Inflammatory macrophage treated with lipopolysaccharide for 1 hour (primary cell): ENCODE measurements at regions not wholly inside any gene's neighbourhood (a gene's known extent, or its start where the extent isn't known, plus 50 kb on each side); places are given as distances from the start of the nearest gene placed in this dataset.
"Not testable (repeated sequence)": the region's sequence is repeated elsewhere in the genome, so short reads cannot be mapped to it uniquely, and the experiment has no call there.

Experiments used
- DNase-seq, 2 donors: peaks; one replicate each; pipeline ENCODE4 v3.0.0-alpha.2; 2020 to 2022

DNA sequence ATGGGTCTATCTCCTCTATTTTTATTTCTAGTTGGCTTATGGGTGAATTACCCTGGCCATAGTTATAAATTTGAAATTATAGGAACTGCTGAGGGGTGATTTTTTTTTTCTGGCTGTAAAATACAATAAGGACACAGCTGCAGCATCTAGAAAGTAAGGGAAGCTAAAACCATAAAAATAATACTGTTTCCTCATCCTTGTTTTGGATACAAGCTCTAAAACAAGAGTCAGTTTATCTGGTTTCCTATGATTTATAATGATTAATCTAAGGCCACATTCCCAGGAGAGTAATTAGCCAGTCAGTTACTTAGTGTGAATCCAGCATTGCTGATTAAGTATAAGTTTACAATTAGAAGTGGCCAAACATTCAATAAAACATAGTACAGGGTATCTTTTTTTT, 219.1 kb upstream of the NBEA start:
- no peak for DNase-seq

DNA sequence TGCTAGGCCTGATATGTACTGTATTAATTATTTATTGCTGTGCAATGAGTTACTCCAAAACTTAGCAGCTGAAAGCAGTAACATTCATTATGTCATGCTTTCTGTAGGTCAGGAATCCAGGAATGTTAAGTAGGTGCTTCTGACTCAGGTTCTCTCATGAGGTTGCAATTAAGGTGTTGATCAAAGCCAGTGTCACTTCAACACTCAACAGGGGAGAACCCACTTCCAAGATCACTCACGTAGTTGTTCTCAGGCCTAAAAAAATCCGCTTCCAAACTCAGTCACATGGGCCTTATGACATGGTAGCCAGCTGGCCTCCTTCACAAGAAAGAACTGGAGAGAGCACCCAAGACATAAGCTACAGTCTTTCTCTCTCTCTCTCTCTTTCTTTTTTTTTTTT, 211.1 kb upstream of the NBEA start:
- no peak for DNase-seq

DNA sequence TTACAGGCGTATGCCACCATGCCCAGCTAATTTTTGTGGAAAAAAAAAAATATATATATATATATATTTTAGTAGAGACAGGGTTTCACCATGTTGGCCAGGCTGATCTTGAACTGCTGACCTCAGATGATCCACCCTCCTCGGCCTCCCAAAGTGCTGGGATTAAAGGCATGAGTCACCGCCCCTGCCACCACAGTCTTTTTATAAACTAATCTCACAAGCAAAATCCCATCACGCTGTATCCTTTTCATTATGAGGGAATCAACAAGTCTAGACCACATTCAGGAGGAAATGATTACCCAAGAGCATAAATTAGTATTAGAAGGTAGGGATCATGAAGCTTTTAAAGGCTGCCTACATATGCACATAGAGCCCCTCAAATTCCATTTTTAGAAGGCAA, 210.6 kb upstream of the NBEA start:
- no peak for DNase-seq

DNA sequence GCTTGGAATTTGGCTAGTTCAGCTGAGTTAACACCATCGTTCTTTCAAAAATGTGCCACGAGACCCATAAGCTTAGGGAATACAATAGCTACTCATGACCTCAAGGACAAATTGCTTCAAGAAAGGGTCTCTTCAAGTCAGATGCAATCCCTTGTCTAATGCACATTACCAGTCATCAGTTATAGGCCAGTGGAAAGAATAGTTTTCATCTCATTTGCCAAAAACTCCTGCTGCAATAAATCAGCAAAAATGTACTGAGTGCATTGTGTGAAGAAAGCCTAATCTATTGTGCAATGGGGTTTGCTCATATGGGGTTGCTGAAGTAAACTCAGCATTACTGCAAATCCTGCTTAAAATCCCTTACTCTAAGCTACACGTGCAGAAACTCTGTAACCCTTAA, 208.3 kb upstream of the NBEA start:
- DNase-seq: no peak

DNA sequence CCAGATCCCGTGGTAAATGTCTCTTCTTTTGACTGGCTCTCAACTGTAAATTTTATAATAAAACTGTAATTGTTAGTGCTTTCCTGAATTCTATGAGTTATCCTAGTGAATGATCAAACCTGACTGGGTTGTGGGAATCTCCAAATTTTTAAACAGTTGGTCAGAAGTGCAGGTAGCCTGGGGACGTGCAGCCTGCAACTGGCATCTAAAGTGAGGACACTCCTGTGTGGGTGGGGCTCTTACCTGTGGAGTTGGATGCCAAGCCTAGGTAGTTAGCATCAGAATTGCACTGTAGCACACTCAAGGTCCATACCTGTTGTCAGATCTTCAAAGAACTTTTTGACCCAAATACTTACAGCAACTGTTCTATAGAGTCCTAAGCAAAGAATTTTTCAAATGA, 207.1 kb upstream of the NBEA start:
- DNase-seq: no peak

DNA sequence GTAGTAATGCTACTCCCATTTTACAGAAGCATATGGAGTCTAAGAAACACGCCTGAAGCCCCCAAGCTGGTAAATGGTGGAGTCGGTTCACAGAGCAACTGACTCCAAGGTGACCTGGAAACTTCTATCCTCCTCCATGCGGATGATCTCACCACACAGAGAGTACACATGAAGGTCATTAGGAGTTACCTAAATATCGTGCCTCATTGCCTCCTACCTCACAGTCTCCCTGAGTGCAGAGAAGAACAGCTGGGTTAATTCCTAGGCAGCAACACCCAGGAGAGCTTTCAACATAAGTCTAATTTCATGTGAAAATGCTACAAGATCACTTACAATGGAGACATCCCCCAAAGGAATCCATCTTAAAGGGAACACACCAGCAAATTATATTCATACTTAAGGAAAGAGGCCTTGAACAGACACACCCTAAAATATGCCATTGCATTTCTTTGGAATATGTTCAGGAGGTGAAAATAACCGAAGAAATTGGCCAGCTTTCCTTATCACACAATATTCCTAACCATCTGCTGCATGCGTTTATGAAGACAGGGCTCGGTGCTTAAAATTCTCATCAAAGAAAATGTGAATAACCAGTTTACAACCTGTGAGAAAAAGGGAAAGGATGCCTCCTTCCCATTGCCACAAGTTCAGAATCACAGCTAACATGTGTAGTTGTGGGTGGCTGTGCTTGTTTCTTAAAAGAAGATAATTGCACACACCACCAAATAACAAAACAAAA, 203.6 kb upstream of the NBEA start:
- DNase-seq: no peak

DNA sequence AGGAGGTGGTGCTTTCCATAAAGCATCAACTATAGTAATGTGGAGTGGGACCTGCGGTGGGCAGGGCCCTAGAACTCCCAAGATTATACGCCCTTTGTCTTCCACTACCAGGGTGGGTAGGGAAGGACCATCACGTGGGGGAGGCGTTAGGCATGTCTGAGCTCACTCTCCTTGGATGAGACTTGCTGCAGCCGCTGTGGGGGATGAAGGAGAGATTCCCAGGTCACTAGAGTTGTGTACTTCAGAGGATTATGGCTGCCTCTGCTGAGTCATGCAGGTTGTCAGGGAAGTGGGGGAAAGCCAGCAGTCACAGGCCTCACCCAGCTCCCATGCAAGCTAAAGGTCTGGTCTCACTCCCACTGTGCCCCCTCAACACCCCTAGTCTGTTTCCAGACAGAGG, 195.0 kb upstream of the NBEA start:
- DNase-seq: not testable (repeated sequence)

DNA sequence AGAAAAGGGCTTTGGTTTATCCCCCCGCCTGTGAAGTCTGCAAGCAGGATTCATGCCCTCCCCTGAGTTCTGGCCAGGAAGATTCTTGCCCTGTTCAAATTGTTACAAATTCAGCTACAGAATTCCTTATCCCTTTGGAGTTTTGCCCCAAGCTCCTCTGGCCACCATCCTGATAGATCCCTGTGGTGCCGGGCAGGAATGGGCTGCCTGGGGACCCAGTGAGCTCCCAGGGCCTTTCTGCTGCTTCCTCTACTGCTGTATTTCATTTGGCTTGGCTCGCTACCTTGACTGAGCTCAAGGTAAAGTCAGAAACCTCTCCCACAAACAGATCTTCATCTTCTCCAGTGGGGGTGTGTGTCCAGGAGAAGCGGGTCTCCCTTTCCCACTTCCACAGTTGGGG, 194.6 kb upstream of the NBEA start:
- DNase-seq: no peak

DNA sequence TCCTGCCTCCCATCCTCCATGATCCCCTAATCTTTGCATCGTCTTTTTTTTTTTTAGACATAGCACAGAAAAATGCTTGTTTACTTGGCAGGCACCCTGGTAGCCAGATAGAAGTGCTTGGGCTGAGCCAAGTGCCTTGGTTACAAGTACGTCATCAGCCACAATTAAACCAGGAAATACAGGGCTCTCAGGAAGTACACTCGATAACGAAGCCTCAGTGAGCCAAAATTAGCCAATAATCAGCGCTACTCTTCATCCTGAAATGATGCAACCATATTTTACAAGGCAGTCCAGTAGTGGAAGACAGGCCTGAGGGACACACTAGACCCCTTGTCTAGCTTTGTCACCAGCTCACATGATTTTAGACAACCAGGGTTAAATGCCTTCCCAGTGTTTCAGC, 194.0 kb upstream of the NBEA start:
- no peak for DNase-seq

DNA sequence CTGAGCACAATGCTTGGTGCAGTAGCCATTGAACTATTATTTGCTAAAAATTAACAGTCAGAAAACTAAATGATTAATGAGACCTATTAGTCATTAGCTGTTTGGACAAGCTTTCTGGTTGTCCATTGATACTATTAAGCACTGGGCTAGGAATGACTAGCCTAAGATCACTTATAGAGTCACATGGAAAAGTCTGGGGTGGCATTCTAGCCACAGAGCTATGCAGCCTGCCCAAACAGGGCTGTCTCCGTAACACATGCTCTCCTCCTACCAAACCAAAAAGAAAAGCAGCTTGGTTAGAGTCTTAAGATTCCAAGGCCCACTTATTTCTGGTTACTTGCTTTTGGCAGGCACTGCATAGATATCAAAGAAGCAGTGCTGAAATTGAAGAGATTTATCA, 193.5 kb upstream of the NBEA start:
- DNase-seq: no peak

DNA sequence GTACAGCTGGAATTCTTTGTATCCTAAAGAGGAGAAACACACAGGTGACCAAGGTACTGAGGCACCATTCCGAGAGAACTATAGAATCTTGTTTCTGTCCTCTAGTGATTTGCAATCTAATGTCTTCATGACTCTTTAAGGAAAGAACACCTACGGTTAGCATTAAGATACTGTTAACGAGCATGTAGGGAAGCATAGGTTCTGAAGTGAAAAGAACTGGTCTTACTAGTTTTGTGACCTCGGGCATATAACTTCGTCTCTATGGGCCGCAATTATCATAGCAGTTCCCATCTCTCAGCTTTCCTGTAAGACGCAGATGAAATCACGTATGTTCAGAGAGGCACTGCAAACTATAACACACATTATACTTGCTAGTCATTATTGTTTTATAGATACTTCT, 193.0 kb upstream of the NBEA start:
- DNase-seq: no peak

DNA sequence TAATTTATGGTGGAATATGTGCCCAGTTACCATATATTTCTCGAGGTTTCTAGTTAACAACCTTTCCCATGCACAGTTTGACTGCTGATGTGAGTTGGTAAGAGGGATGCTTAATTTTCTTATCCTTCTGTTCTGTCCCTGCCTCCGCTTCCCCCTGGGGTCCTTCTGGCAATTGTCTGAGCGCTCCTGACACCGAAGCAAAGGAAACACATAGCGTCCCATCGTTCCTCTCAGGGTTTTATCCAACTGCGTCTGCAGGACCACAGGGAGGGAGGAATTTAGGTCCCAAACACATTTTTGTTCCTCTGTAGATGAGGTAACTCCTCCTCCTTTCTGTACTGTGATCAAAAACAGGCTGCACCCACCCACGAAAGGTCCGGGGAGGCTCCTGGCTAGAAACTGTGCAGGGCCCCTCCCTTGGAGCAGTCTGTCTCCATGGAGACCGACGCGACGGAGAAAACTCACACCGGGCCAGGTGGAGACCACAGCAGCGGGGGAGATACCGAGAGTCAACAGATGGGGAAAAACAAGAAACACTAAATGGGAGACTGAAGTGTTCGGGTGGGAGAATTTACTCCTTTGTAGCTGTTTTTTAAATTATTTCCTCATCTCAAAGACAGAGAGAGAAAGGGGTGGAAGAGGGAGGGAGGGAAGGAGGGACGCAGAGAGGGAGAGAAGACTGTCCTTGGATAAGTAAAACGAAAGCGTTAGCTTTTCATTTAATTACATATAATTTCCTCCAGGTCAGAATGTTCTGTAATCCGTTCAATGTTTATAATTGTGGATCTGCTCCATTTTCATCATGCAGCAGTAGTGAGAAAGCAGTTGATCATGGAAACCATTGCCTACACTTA, 191.8 kb upstream of the NBEA start:
- DNase-seq: no peak

DNA sequence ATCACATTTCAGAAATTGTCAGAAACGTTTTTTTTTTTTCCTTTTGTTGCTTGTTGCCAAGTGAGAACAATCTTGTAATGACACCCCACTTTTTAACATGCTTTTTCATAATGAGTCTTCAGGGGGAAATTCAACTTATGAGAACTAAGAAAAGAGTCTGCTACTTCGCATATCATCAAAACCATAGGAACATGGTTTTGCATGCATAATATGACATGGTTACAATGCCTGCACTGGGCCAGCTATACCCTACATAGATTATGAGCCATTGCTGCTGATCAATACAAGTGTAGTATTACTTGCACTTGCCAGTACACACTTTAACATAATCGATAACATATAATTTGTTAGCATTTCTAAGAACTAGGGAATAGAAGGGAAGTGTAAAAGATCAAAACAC, 191.0 kb upstream of the NBEA start:
- no peak for DNase-seq

DNA sequence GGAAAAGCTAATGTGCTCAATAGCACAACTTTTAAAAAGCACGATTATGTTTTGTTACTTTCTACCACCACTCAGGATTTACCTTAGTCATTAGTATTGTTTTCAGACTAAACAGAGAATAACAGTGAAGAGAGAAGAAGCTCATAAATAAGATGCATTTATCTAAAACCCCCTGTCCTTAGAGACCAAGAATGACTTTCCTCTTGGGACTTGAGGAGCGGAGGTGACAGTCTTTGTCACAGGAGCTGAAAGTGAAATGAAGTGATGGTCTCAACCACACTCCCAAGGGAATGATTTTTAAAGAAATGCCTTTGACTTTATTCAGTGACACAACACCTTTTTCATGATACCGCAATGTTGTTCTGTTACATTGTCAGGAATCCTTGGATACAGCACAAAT, 190.6 kb upstream of the NBEA start:
- no peak for DNase-seq

DNA sequence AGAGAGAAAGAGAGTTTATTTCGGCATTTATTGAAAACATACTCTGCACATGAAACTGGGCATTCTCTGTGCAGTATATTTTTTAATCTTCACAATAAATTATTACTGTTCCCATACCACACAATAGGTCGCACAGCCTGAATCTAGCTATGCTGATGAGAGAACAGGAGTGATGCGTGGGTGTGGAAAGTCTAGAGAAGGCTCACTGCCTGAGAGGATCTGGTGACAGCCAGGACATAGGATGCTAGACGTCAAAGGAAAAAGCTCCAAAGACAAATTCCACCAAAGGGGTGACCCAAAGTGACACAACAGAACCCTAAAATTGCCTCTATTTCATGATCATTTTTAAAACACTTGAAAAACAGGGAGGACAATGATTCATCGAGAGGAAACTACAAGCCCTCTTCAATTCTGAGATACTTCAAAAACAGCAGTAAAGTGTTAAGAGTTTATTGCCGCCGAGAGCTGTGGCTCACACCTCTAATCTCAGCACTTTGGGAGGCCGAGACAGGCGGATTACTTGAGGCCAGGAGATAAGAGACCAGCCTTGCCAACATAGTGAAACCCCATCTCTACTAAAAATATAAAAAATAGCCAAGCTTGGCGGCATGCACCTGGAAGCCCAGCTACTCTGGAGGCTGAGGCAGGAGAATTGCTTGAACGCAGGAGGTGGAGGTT, 189.6 kb upstream of the NBEA start:
- DNase-seq: no peak

DNA sequence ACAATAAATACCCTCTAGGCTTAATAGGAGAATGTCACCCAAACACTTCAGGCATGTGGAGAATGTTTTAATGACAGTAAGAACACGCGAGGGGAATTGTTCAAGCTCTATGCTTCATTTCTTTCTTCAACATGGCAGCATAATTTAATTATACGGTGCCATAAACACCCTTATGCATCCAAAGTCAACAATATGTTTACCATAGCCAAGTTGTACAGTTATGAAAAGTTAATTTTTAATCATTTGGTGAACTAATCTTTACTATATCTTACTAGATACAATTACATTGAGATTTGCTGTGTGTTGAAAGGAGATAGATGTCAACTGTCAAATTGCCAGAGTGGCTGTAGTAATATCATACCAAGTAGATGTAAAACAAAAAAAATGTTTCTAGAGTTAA, 185.9 kb upstream of the NBEA start:
- DNase-seq: no peak

DNA sequence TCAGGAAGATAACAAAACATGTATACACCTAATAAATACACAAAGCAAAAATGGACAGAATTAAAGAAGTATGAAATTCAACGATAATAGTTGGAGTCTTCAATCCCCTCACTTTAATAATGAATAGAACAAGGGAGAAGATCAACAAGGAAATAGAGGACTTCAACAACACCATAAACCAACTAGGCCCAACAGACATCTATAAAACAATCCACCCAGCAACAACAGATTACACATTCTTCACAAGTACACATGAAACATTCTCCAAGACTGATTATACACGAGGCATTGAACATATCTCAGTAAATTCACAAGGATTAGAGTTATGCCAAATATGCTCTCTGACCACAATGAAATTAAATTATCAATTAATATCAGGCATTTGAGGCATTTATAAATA, 185.5 kb upstream of the NBEA start:
- DNase-seq: no peak

DNA sequence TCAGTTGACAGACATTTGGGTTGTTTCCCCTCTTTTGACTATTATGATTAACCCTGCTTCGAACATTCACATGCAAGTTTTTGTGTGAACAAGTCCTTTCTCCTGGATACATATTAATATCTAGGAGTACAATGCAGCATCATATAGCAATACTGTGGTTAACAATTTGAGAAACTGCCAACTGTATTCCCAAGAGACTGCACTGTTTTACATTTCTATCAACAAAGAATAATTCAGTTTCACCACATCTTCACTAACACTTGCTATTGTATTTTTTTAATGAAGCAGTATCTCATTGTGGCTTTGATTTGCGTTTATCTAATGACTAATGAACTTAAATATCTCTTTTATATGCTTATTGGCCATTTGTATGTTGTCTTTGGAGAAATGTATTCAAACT, 184.6 kb upstream of the NBEA start:
- DNase-seq: no peak

DNA sequence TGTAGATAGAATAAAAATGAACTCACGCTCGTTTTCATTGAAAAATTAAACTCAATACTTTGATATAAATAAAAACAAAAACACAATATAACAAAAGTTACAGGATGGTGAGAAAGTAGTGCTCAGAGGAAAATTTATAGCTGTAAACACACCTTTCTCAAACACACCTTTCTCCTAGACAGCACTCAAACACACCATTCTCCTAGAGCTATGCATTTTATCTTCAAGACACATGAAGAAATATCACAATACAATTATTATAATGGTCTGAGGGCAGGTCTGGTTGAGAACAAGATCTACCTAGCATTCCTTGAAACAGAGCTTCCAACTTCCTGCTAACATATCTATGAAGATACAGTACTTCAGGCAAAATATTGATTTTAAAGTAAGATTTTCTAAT, 183.4 kb upstream of the NBEA start:
- DNase-seq: no peak

DNA sequence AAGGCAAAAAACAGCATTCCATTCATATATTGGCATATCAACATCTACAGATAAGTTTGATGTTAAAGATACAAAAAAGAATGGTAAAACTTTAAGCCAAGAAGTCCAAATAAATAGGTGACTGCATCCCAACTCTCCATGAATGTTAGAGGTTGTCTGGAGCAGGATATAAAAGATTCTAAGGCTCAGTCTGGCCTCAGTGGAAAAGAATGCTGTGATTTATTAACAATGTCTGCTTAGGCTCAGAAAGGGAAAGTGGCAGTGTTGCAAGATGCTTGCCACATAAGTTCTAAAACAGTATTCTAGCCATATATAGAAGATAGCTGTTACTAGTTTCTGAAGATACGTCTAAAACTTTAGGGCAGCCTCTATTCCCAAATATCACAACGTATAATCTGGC, 179.8 kb upstream of the NBEA start:
- no peak for DNase-seq

DNA sequence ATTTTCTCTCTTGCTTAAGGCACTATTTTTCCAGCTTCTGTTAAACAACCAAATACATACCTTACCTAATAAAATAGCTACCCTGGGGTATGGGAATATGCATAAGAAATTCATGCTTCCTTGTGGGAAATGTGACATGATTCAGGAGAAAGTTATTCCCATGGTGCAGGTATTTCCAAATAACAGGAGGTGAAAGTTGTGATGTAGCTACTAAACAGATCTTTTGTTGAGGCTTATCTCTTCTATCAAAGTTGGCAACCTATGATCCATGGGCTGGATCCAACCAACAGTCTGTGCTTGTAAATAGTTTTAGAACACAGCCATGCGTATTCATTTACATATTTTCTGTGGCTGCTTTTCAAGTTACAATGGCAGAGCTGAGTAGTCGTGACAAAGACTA, 177.8 kb upstream of the NBEA start:
- DNase-seq: no peak

DNA sequence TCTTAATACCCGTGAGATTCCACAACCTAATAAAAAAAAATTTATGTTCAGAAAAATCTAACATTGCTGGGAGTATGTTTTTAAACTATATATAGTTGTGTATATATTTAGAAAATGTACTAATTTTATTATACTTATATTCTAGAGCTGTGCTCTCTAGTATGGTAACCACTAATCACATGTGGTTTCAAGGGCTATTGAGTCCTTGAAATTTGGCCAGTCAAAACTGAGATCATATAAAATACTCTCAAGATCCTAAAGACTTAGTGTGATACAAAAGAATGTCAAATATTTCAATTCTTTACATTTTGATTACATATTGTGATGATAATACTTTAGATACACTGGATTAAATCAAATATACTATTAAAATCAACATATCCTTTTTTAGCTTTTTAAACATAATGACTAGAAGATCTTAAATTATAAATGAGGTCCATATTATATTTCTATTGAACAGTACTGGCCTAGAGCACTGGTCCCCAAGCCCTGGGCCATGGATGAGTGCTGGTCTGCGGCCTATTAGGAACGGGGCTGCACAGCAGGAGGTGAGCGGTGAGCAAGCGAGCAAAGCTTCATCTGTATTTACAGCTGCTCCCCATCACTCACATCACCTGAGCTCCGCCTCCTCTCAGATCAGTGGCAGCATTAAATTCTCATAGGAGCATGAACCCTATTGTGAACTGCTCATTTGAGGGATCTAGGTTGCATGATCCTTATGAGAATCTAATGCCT, 176.5 kb upstream of the NBEA start:
- DNase-seq: no peak

DNA sequence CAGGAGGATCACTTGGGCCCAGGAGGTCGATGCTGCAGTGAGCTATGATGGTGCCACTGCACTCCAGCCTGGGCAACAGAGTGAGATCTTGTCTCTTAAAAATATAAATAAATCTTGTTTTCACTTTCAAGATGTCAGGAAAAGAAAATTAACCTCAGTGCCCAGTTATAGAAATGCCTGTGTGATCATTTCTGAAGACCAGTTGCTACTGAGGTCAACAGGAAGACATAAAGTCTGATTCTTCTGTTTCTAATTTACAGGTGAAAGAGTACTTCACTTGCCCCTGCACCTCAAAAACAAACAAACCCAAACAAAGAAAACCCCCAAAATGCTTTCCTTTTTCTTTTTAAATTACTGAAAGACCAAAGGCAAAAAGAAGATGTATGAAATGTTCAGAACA, 174.3 kb upstream of the NBEA start:
- DNase-seq: no peak
